Lung (tissue), 11 donors: ENCODE measurements at regions not wholly inside any gene's neighbourhood (a gene's known extent, or its start where the extent isn't known, plus 50 kb on each side); places are given as distances from the start of the nearest gene placed in this dataset.

Source experiments
- ATAC-seq: fragments of 200-7000 bp; cut with Tn5 transposase; one replicate; pipeline ENCODE4 v1.9.1; 2020; ENCODE audit warnings: moderate number of reproducible peaks; ENCODE audit not compliant: insufficient read depth, low FRiP score
- DNase-seq, 3 donors: peaks; one replicate each; pipeline ENCODE4 v3.0.0-alpha.2; 2013 to 2017
- H3K27ac ChIP-seq, 2 donors: one replicate each; pipeline ENCODE4 v1.5.1; 2013; ENCODE audit warnings: mild to moderate bottlenecking in 2 of 2, moderate library complexity in 2 of 2, control low read depth in 1 of 2, inconsistent platforms in 1 of 2, low read depth in 1 of 2, low read length in 1 of 2
- H3K27me3 ChIP-seq, 3 donors: one replicate each; pipeline ENCODE4 v1.5.1; 2013; ENCODE audit warnings: low read length in 2 of 3; ENCODE audit not compliant: control insufficient read depth in 3 of 3, insufficient read depth in 3 of 3
- H3K36me3 ChIP-seq, 4 donors: one replicate each; pipeline ENCODE4 v1.5.1; 2013; ENCODE audit warnings: low read length in 4 of 4, mild to moderate bottlenecking in 1 of 4, moderate library complexity in 1 of 4; ENCODE audit not compliant: control insufficient read depth in 4 of 4, insufficient read depth in 4 of 4
- H3K4me1 ChIP-seq, 5 donors: one replicate each; pipeline ENCODE4 v1.5.1; 2013; ENCODE audit warnings: low read length in 5 of 5, mild to moderate bottlenecking in 2 of 5, moderate library complexity in 1 of 5; ENCODE audit not compliant: control insufficient read depth in 5 of 5, insufficient read depth in 5 of 5
- H3K4me3 ChIP-seq: one replicate; pipeline ENCODE4 v1.5.1; 2013; ENCODE audit warnings: mild to moderate bottlenecking, control low read depth, moderate library complexity
- H3K9ac ChIP-seq, 2 donors: one replicate each; pipeline ENCODE4 v1.5.1; 2013; ENCODE audit warnings: low read length in 2 of 2, control low read depth in 1 of 2; ENCODE audit not compliant: insufficient read depth in 1 of 2
- H3K9me3 ChIP-seq, 4 donors: one replicate each; pipeline ENCODE4 v1.5.1; 2013; ENCODE audit warnings: low read length in 3 of 4, mild to moderate bottlenecking in 1 of 4, moderate library complexity in 1 of 4; ENCODE audit not compliant: control insufficient read depth in 4 of 4, insufficient read depth in 3 of 4
- CTCF ChIP-seq: IDR thresholded peaks from 2 replicates; pipeline ENCODE4 v1.5.1; 2012; ENCODE audit warnings: mild to moderate bottlenecking; ENCODE audit errors: control extremely low read depth, extremely low read depth
- WGBS, 2 donors: extraction: QIAGEN DNeasy Blood & Tissue Kit; methylation state at CpG; one replicate each; pipeline ENCODE4 v1.1.7; 2013; 5-methylcytosine and 5-hydroxymethylcytosine counted together
- donor health status: control.
- donor health status: control.
- donor health status: Bipolar disorder and iron deficiency.
- donor health status: healthy.
- donor health status: DM: yes; HTN: yes; CAD: no.

- Histone ChIP-seq H3K9me3 (no peaks in the 10 kb centered on the region), H3K36me3 (no peaks in the 10 kb centered on the region), H3K4me1 (no peaks in the 10 kb centered on the region), H3K4me3 (no peak overlapping the region), H3K9ac (no peak overlapping the region), H3K27me3 (no peaks in the 10 kb centered on the region), H3K27ac (no peak overlapping the region)
- DNase-seq: no peak
- TF ChIP-seq CTCF: no peak
- WGBS, 2 donors: 69 to 89% methylated on average over 5 of the region's 5 CpGs
- no peak for ATAC-seq
These were observed 596.6 kb upstream of the CELF2 start for GRCh38 chr10:10421071-10421470.

- no peaks in the 10 kb centered on the region for H3K4me1 ChIP-seq
- no peaks in the 10 kb centered on the region for H3K36me3 ChIP-seq
- no peaks in the 10 kb centered on the region for H3K27me3 ChIP-seq
- H3K27ac ChIP-seq: no peak overlapping the region
- ATAC-seq (no peak), DNase-seq (no peak)
- TF ChIP-seq CTCF: no peak
- peaks cover 0 to 2% (median 0%) of the 10 kb centered on the region in 4 donors for H3K9me3 ChIP-seq
- H3K4me3 ChIP-seq: no peak overlapping the region
- WGBS, 2 donors: 78 to 82% methylated on average over 5 of the region's 5 CpGs
- no peak overlapping the region for H3K9ac ChIP-seq
These were observed 586.1 kb upstream of the CELF2 start for GRCh38 chr10:10431422-10432066.

GRCh38 chr10:10432296-10433035 lies 585.2 kb upstream of the CELF2 start:
- no peak for TF ChIP-seq CTCF
- DNase-seq: no peak
- WGBS, 2 donors: 71 to 82% methylated on average over 9 of the region's 9 CpGs

More at GRCh38 chr10:10432296-10433035, 585.2 kb upstream of the CELF2 start:
- ATAC-seq: no peak
- no peak overlapping the region for H3K27ac ChIP-seq
- no peak overlapping the region for H3K4me3 ChIP-seq
- H3K4me1 ChIP-seq: no peaks in the 10 kb centered on the region
- peaks cover 0 to 2% (median 0%) of the 10 kb centered on the region in 4 donors for H3K9me3 ChIP-seq
- no peaks in the 10 kb centered on the region for H3K36me3 ChIP-seq
- H3K9ac ChIP-seq: no peak overlapping the region
- H3K27me3 ChIP-seq: no peaks in the 10 kb centered on the region
